Chondrocyte (in vitro differentiated cells): ENCODE measurements at regions not wholly inside any gene's neighbourhood (a gene's known extent, or its start where the extent isn't known, plus 50 kb on each side); places are given as distances from the start of the nearest gene placed in this dataset.

Experiments used
- DNase-seq: peaks from one replicate; pipeline ENCODE4 v3.0.0; 2021; ENCODE audit warnings: mixed read lengths, low spot score
- H3K27ac Mint-ChIP-seq: one replicate; pipeline ENCODE4 v1.8.0; 2021; ENCODE audit warnings: mild to moderate bottlenecking, moderate library complexity, mixed read lengths; ENCODE audit not compliant: unreplicated experiment
- H3K27me3 Mint-ChIP-seq: 2 replicates; pipeline ENCODE4 v1.8.0; 2021; ENCODE audit warnings: low read depth, mixed read lengths
- H3K36me3 Mint-ChIP-seq: 2 replicates; pipeline ENCODE4 v1.8.0; 2021; ENCODE audit warnings: low read depth, mixed read lengths
- H3K4me1 Mint-ChIP-seq: 2 replicates; pipeline ENCODE4 v1.8.0; 2021; ENCODE audit warnings: low read depth, mild to moderate bottlenecking, mixed read lengths
- H3K4me3 Mint-ChIP-seq: one replicate; pipeline ENCODE4 v1.8.0; 2021; ENCODE audit warnings: mild to moderate bottlenecking, moderate library complexity, mixed read lengths; ENCODE audit not compliant: unreplicated experiment
- H3K9me3 Mint-ChIP-seq: 2 replicates; pipeline ENCODE4 v1.8.0; 2021; ENCODE audit warnings: low read depth, mixed read lengths
- CTCF ChIP-seq: fragments of 200-600 bp; sonication (generic); IDR thresholded peaks from 2 replicates; pipeline ENCODE4 v1.5.0; 2021; ENCODE audit warnings: antibody characterized with exemption, mild to moderate bottlenecking, moderate library complexity

GRCh38 chr21:19246018-19246417 is 842.4 kb upstream of the TMPRSS15 start:
- H3K27me3 Mint-ChIP-seq = no peaks in the 10 kb centered on the region
- H3K4me1 Mint-ChIP-seq = no peaks in the 10 kb centered on the region
- no peak for TF ChIP-seq CTCF
- DNase-seq = peak; percentile 68
- H3K27ac Mint-ChIP-seq = no peak overlapping the region
- peaks cover 26% of the 10 kb centered on the region for H3K9me3 Mint-ChIP-seq
- H3K4me3 Mint-ChIP-seq = no peak overlapping the region
- peaks cover 1% of the 10 kb centered on the region for H3K36me3 Mint-ChIP-seq

- Mint-ChIP-seq H3K4me3 (no peak overlapping the region), H3K36me3 (no peaks in the 10 kb centered on the region), H3K9me3 (no peaks in the 10 kb centered on the region), H3K27ac (no peak overlapping the region), H3K27me3 (no peaks in the 10 kb centered on the region), H3K4me1 (peaks cover 3% of the 10 kb centered on the region)
- TF ChIP-seq CTCF = no peak
- no peak for DNase-seq
These were observed 853.5 kb upstream of the TMPRSS15 start for GRCh38 chr21:19256934-19257660.

- H3K9me3 Mint-ChIP-seq = peaks cover 11% of the 10 kb centered on the region
- no peak for TF ChIP-seq CTCF
These were observed 858.3 kb upstream of the TMPRSS15 start for GRCh38 chr21:19261731-19262376.

GRCh38 chr21:19266636-19267035 is 863.1 kb upstream of the TMPRSS15 start:
- Mint-ChIP-seq H3K9me3 (peaks cover 11% of the 10 kb centered on the region), H3K4me3 (no peak overlapping the region), H3K4me1 (peaks cover 16% of the 10 kb centered on the region), H3K27me3 (no peaks in the 10 kb centered on the region), H3K27ac (no peak overlapping the region), H3K36me3 (no peaks in the 10 kb centered on the region)
- no peak for DNase-seq
- no peak for TF ChIP-seq CTCF

More at GRCh38 chr21:19261731-19262376, 858.3 kb upstream of the TMPRSS15 start:
- no peak for DNase-seq
- no peak overlapping the region for H3K27ac Mint-ChIP-seq
- H3K4me3 Mint-ChIP-seq = no peak overlapping the region
- no peaks in the 10 kb centered on the region for H3K27me3 Mint-ChIP-seq
- no peaks in the 10 kb centered on the region for H3K36me3 Mint-ChIP-seq
- H3K4me1 Mint-ChIP-seq = peaks cover 14% of the 10 kb centered on the region

GRCh38 chr21:19268686-19269085 is 865.1 kb upstream of the TMPRSS15 start:
- H3K4me1 Mint-ChIP-seq = peaks cover 16% of the 10 kb centered on the region
- no peak overlapping the region for H3K4me3 Mint-ChIP-seq
- no peak for TF ChIP-seq CTCF
- no peaks in the 10 kb centered on the region for H3K36me3 Mint-ChIP-seq
- DNase-seq = no peak
- H3K27me3 Mint-ChIP-seq = no peaks in the 10 kb centered on the region
- no peak overlapping the region for H3K27ac Mint-ChIP-seq
- H3K9me3 Mint-ChIP-seq = peaks cover 8% of the 10 kb centered on the region
